Hematopoietic multipotent progenitor cell treated with erythropoietin and hydrocortisone succinate and interleukin-3 and kit ligand, for 6 days (in vitro differentiated cells): ENCODE measurements at regions not wholly inside any gene's neighbourhood (a gene's known extent, or its start where the extent isn't known, plus 50 kb on each side); places are given as distances from the start of the nearest gene placed in this dataset.

Source experiments
- DNase-seq: peaks from one replicate; pipeline ENCODE4 v3.0.0-alpha.2; 2015

GRCh38 chr13:99819967-99820366, 151.6 kb downstream of the ZIC5 start:
- DNase-seq: no peak

- DNase-seq: no peak
These were observed 155.2 kb downstream of the ZIC5 start for GRCh38 chr13:99816321-99816720.

DNA sequence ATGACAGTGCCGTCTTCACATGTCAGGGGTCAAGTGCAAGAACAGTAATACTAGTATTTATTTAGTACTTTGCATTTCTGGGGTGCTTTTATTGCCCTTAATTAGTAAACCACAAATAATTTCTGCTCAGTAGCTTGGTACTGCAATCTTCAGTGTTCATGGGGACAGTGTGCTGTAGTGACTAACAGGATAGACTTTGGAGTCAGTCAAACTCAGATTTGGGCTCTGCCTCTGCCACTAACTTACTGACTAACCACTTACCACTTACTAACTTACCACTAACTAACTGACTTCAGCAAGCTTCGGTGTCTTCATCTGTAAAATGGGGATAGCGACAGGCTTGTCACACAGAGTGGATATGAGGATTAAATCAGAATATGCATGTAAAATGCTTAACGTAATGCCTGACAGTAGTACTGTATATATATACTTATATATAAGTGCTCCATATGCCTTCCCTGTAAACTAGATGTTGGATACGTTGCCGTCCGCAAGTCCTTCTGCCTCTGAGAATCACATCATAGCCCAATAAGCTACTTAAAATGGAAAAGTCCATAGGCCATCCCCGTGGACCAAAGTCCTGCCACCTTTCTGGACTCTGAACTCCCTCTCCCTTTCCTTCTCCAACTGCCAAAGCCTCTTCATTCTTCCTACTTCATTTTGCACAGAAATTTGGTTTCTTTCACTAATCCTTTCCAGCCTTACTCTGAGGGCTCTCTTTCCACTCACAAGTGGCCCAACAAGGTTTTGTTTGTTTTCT, 158.1 kb downstream of the ZIC5 start:
- no peak for DNase-seq

- no peak for DNase-seq
These were observed 158.9 kb downstream of the ZIC5 start for GRCh38 chr13:99812625-99813024.

GRCh38 chr13:99811067-99811700, 160.4 kb downstream of the ZIC5 start:
- no peak for DNase-seq

DNA sequence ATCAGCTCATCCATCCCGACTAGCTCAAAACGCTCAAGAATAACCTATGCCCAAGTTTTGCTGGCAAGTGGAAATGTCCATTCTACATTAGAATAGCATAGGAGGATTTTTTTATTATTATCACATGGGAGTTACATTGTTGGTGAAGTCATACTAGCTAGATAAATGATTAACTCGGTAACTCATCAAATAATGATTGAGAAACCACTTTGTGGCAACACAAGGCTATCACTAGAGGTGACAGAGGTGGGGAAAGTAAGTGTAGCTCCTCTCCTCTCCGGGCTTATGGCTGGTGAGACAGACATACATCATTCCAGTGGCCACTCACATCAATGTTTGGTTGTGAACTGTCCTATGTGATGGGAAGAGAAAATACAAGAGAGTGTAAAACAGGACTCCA, 161.6 kb downstream of the ZIC5 start:
- DNase-seq: no peak

DNA sequence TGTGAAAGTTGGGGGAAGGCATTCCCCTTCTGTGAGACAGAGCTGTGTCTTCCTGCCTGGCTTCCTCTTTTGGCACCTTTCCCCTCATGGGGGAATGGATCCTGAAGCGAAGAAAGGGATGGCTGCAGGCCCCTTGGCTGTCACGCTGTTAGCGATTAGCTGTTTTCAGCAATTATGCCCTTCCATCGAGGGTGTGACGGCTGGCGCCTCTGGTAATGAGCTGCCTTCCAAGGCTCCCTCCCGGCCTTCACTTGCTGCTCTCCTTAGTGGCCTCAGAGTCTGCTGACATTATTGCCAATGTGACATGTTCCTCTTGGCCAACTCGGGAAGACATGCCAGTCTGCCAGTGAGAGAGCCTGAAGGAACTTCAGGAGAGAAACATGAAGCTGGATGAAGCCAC, 162.1 kb downstream of the ZIC5 start:
- DNase-seq: no peak

GRCh38 chr13:99808786-99809185, 162.8 kb downstream of the ZIC5 start:
- no peak for DNase-seq

GRCh38 chr13:99806671-99807070, 164.9 kb downstream of the ZIC5 start:
- no peak for DNase-seq

GRCh38 chr13:99805361-99805760, 166.2 kb downstream of the ZIC5 start:
- DNase-seq: no peak

DNA sequence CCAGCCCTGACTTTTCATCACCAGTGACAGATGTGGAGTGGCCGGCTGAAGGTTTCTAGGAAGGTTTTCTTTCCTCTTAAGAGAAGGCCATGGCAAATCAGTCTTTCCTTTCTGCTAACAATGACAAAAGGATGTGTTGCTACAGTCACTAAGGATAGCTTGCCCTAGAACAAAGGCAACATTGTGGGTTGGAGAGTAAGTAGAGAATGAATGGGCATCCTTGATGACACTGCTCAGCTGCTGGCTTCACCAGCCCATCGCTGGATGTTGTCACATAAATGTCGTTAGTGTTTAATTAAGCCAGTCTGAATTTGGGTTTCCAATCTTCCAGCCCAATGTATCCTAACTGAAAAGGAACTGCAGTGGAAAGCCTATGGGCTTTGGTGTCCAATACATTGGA, 168.4 kb downstream of the ZIC5 start:
- DNase-seq: no peak

DNA sequence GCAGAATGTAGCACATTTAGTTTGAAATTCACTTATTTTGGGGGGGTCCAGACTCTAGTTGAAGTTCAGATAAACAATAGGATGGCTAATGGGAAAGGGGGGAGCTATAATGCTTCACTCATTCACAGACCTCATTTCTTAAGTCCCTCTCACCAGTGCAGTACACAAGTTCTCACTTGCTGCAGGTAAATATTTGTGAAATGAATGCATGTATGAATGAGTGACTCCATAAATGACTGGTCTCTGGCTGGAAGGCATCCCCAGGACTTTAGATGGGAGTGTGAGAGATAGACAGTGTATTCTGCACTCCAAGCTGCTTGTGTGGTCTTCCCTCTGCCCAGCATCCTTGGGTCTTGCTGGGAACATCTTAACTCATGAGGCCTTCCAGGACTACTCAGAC, 169.2 kb downstream of the ZIC5 start:
- DNase-seq: no peak

GRCh38 chr13:99800951-99801350, 170.6 kb downstream of the ZIC5 start:
- DNase-seq: no peak

DNA sequence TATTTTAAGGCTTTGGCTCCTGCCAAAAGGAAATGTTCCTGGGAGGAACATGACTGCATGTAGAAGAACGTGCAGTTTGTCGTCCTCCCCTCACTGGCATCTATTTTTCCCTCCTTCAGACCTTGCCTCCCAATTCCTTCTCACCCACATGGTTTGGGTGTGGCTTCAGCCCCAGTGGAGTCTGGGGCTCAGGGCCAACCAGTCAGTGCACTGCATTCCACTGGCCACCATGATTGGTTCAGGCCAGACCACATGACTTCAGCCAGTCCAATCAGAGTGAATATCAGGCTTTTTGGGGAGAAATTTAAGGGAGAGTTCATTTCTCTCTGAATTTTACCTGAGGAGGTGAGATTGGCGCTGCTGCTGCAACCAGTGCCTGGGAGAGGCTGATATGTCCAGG, 171.6 kb downstream of the ZIC5 start:
- DNase-seq: no peak

DNA sequence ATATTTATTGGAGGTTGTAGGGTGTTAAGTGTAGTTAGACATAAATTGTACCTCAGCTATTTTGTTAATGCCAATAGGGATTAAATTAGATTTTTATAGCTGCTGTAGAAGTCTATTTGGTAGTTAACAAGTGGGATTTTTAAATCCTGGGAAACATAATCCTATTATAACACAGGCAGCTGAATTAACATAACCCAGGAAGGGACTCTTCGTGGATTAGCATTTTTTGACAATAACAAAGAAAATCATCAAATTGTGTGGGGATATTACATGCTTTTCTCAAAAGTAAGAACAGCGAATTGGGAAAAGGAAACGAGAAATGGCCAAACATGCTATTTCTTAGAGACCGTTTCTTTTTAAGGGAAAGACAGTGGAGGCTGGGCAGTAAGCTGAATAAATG, 172.8 kb downstream of the ZIC5 start:
- no peak for DNase-seq

DNA sequence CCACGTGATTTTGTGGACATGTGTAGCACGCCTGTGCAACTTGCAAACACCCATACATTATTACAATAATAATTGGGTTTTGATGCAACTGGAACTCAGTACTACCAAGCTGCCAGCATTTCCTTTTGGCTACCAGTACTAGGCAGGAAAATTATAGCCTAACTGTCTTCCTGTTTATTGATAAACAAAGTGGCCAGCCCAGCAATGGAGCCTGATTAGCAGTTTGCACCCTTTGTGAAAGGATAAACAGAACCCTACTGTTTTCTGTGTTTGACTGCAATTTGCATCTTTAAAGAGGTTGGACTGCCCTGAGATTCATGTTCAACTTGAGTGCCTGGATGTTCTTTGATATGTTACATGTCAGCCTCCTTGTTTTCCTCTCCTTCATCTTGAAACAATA, 173.9 kb downstream of the ZIC5 start:
- DNase-seq: no peak

GRCh38 chr13:99796175-99796819, 175.3 kb downstream of the ZIC5 start:
- DNase-seq: peak; percentile 79

- no peak for DNase-seq
These were observed 179.3 kb downstream of the ZIC5 start for GRCh38 chr13:99792079-99792921.

GRCh38 chr13:99782669-99783068, 188.9 kb downstream of the ZIC5 start:
- no peak for DNase-seq

DNA sequence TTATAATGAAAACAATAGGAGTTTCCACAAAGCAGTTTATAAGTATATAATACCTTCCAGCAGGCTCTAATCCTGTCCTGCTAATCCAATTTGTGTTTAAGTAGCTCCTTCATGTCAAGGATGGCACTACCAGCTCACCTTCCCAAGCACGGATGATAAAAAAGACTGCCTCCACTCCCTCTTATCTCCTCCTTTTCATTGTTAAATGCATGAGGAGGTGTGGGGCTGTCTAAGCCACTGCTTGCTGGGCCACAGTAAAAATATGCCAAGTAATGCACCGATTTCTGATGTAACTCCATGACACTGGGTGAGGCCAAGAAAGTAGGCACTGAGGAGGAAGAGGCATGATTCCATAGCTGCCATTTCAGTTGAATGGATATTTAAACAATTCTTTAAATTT, 193.1 kb downstream of the ZIC5 start:
- DNase-seq: no peak

DNA sequence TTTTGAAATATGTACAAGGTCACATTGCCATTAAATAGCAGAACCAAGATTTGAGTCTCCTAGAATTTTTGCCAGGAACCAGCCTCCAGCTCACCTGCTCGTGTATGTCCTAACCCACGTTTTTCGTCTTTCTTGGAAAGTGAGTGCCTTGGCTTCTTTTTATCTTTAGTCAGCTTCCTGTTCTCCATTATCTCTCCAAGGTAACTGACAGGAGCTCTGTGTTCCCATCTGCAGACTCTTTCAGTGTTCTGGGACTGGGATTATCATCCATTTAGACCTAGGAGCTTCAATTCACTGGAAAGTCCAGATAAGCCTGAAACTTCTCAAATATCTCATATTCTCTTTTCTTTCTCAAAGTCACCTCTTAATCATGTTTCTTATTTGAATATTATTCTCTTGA, 193.7 kb downstream of the ZIC5 start:
- DNase-seq: no peak

DNA sequence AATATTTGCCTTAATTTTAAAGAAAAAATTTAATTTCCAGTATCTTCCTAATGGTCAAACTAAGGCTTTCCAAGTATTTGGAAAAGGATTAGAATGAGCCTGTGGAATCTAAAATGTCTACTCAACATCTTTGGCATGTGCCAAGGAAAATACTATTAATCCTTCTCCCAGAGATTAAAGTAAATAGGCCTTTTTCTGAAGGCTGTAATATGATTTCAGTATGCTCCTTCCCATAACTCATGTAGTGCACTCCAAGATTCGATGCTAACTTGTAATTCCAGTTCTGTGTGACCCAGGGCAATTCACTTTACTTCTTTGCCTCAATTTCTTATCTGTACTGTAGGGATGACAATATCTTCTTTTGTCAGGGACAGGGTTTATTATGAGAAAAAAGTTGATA, 196.9 kb downstream of the ZIC5 start:
- DNase-seq: no peak

GRCh38 chr13:99768986-99769385, 202.6 kb downstream of the ZIC5 start:
- DNase-seq: no peak
